Neural crest cell (in vitro differentiated cells): ENCODE measurements at regions not wholly inside any gene's neighbourhood (a gene's known extent, or its start where the extent isn't known, plus 50 kb on each side); places are given as distances from the start of the nearest gene placed in this dataset.

Experiments used
- DNase-seq: peaks from one replicate; pipeline ENCODE4 v3.0.0; 2021; ENCODE audit warnings: low read depth, mixed read lengths, low spot score
- H3K27ac Mint-ChIP-seq: one replicate; pipeline ENCODE4 v1.8.0; 2021; ENCODE audit warnings: mild to moderate bottlenecking, mixed read lengths; ENCODE audit not compliant: unreplicated experiment
- H3K27me3 Mint-ChIP-seq: 2 replicates; pipeline ENCODE4 v1.8.0; 2021; ENCODE audit warnings: low read depth, mild to moderate bottlenecking, mixed read lengths
- H3K36me3 Mint-ChIP-seq: 2 replicates; pipeline ENCODE4 v1.8.0; 2021; ENCODE audit warnings: low read depth, mild to moderate bottlenecking, mixed read lengths
- H3K4me1 Mint-ChIP-seq: 2 replicates; pipeline ENCODE4 v1.8.0; 2021; ENCODE audit warnings: mixed read lengths
- H3K4me3 Mint-ChIP-seq: one replicate; pipeline ENCODE4 v1.8.0; 2021; ENCODE audit warnings: mild to moderate bottlenecking, mixed read lengths
- H3K9me3 Mint-ChIP-seq: 2 replicates; pipeline ENCODE4 v1.8.0; 2021; ENCODE audit warnings: mixed read lengths
- TF ChIP-seq, protein P1 (sequence below): fragments of 200-600 bp; sonication (generic); conservative IDR thresholded peaks from 2 replicates; pipeline ENCODE4 v1.5.0; 2021; ENCODE audit warnings: antibody characterized with exemption, mild to moderate bottlenecking

DNA sequence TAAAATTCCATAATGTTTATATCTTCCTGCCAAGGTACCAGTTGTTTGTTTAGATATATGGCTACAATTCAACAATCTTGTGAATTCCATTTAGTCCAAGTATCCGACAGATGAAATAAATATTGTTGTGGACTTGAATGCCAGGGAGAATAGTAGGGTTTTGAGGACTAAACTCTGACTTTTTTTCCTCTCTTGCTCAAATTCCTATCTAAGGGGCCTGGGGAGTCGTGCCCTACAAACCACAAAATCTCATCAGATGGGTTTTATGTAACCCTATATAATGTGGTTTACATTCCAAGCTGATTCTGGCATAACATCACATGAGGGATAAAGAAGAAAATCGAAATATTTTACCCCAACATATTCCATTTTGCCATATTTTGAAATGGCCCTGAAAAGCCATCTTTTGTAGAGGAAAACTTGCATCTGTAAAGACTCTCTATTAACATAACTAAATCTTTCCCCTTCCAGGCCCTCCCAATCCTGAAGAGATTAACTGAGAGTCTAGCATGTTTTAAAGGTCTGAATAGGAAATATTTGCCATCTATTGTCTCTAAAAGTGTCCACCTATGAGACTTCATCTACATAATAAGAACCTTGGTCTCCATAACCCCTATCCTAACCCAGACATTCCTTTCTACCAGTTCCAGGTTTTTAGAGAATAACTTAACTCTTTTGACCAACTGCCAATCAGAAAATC, 184.7 kb upstream of the KITLG start:
- DNase-seq, result no peak
- TF ChIP-seq, protein P1, sequence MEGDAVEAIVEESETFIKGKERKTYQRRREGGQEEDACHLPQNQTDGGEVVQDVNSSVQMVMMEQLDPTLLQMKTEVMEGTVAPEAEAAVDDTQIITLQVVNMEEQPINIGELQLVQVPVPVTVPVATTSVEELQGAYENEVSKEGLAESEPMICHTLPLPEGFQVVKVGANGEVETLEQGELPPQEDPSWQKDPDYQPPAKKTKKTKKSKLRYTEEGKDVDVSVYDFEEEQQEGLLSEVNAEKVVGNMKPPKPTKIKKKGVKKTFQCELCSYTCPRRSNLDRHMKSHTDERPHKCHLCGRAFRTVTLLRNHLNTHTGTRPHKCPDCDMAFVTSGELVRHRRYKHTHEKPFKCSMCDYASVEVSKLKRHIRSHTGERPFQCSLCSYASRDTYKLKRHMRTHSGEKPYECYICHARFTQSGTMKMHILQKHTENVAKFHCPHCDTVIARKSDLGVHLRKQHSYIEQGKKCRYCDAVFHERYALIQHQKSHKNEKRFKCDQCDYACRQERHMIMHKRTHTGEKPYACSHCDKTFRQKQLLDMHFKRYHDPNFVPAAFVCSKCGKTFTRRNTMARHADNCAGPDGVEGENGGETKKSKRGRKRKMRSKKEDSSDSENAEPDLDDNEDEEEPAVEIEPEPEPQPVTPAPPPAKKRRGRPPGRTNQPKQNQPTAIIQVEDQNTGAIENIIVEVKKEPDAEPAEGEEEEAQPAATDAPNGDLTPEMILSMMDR, result no peak
- Mint-ChIP-seq H3K4me1 (no peaks in the 10 kb centered on the region), H3K36me3 (no peaks in the 10 kb centered on the region), H3K27me3 (no peaks in the 10 kb centered on the region), H3K4me3 (no peak overlapping the region), H3K27ac (no peak overlapping the region), H3K9me3 (peaks cover 12% of the 10 kb centered on the region)

DNA sequence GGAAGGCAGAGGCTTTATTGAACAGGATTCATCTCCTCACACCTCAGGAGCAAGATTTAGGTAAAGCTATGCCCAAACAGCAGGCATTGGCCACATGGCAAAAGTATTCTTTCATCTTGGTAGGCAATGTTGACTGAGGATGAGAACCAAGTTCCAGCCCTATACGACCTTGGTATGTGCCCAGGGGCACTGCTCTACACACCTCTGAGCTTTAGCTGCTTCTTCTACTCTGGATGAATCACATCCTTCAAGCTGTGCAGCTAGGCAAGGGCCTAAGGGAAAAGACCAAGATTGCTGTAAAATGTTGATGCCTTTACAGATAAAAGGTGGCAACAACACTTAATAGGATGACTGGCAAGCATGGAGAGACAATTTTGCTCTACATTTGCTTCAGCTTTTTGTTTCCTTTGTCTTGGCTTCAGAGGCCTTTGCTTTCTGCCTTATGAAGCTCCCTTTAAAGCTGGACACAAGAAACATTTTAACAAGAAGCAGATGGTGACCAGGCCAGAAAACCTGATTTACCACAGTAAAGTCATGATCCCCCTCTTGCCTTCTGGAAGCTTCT, 183.3 kb upstream of the KITLG start:
- Mint-ChIP-seq H3K9me3 (peaks cover 12% of the 10 kb centered on the region), H3K4me1 (no peaks in the 10 kb centered on the region), H3K27ac (no peak overlapping the region), H3K27me3 (no peaks in the 10 kb centered on the region), H3K36me3 (no peaks in the 10 kb centered on the region), H3K4me3 (no peak overlapping the region)
- TF ChIP-seq, protein P1, result no peak
- DNase-seq, result no peak

DNA sequence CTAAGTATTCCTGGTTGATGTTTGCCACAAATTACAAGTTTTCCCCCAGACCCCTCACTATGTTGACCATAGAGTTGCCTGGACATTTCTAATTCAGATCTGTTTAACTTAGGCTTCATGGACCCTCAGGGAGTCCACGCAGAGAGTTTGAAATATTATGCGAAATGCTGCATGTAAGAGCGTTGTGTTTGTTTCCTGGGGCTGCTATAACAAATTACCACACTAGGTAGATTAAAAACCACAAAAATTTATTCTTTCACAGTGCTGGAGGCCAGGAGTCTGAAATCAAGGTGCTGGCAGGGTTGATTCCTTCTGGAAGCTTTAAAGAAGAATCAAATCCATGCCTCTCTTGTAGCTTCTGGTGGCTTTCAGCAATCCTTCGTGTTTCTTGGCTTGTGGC, 177.9 kb upstream of the KITLG start:
- Mint-ChIP-seq H3K36me3 (no peaks in the 10 kb centered on the region), H3K27me3 (no peaks in the 10 kb centered on the region), H3K9me3 (peaks cover 9% of the 10 kb centered on the region), H3K4me3 (no peak overlapping the region), H3K4me1 (no peaks in the 10 kb centered on the region), H3K27ac (no peak overlapping the region)
- TF ChIP-seq, protein P1, result no peak
- DNase-seq, result no peak

DNA sequence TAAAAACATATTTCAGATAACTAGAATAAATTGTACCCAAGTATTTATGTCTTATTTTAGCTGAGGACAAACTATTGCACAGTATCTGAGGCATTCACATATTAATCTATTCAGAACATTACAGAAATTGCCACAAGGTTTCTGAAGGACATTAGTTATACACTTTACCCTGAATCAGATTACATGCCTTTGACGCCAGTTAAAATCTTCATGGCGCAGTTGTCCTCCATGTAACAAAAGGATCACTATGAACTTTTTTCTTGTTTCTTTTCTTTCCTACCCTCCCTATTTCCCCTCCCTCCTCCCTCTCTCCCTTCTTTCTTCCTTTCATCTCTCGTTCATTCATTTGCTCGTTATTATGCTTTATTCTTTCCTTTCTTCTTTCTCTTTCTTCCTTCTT, 176.6 kb upstream of the KITLG start:
- no peaks in the 10 kb centered on the region for H3K4me1 Mint-ChIP-seq
- no peaks in the 10 kb centered on the region for H3K27me3 Mint-ChIP-seq

DNA sequence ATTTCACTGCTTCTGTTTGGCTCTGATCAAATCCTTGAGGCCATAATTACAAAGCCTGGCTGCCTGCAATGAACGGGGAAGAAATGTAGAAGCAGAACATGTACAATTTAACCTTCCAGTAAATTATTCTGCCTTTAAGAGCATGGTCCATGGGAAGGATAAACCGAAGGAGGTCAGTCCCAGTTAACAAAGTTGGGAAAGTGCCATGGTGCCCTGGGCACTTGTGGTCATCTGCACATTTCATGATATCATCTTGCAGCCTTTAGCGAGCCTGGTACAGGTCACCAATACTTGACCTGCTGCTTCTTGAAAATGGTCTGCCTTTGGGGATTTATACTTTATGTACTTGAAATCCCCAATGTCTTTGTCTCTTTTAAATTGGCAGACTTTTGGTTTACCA, 175.9 kb upstream of the KITLG start:
- no peaks in the 10 kb centered on the region for H3K27me3 Mint-ChIP-seq
- no peak overlapping the region for H3K4me3 Mint-ChIP-seq
- no peak for DNase-seq
- H3K27ac Mint-ChIP-seq, result no peak overlapping the region
- TF ChIP-seq, protein P1, result no peak
- H3K9me3 Mint-ChIP-seq, result peaks cover 3% of the 10 kb centered on the region
- H3K4me1 Mint-ChIP-seq, result no peaks in the 10 kb centered on the region
- H3K36me3 Mint-ChIP-seq, result no peaks in the 10 kb centered on the region

More for the DNA sequence above, 176.6 kb upstream of the KITLG start:
- Mint-ChIP-seq H3K36me3 (no peaks in the 10 kb centered on the region), H3K9me3 (peaks cover 3% of the 10 kb centered on the region), H3K4me3 (no peak overlapping the region), H3K27ac (no peak overlapping the region)
- TF ChIP-seq, protein P1, result no peak
- no peak for DNase-seq
